Bronchial epithelial cell (primary cell): ENCODE measurements at regions not wholly inside any gene's neighbourhood (a gene's known extent, or its start where the extent isn't known, plus 50 kb on each side); places are given as distances from the start of the nearest gene placed in this dataset.

Experiments used
- DNase-seq: peaks from one replicate; pipeline ENCODE4 v3.0.0-alpha.2; 2010; ENCODE audit warnings: low read depth
- FAIRE-seq: peaks from 2 replicates; lab custom pipeline; 2011; peaks lifted over from hg19 to GRCh38; lab: Jason Lieb, UNC
- H3K27me3 ChIP-seq: 2 replicates; pipeline ENCODE4 v1.5.1; 2011; ENCODE audit warnings: low read length; ENCODE audit not compliant: control insufficient read depth, insufficient read depth
- H3K36me3 ChIP-seq: 2 replicates; pipeline ENCODE4 v1.5.1; 2011; ENCODE audit warnings: low read length; ENCODE audit not compliant: control insufficient read depth, insufficient read depth
- H3K4me3 ChIP-seq: 2 replicates; pipeline ENCODE4 v1.5.1; 2011; ENCODE audit warnings: mild to moderate bottlenecking, low read depth, low read length, control low read depth
- TF ChIP-seq, protein P1 (sequence below): IDR thresholded peaks from 2 replicates; pipeline ENCODE4 v1.5.1; 2011; ENCODE audit warnings: mild to moderate bottlenecking, moderate library complexity, low read length, control low read depth, inconsistent platforms; ENCODE audit not compliant: insufficient read depth, severe bottlenecking

DNA sequence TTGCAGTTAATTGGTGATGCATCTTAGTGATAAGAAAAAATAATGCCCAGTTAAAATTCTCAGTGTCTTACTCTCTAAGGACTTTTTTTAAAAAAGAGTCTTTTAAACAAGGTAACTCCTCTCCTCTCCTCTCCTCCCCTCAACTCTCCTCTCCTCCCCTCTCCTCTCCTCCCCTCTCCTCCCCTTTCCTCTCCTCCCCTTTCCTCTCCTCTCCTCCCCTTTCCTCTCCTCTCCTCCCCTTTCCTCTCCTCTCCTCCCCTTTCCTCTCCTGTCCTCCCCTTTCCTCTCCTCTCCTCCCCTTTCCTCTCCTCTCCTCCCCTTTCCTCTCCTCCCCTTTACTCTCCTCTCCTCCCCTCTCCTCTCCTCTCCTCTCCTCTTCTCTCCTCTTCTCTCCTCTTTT, 675.9 kb upstream of the RBFOX1 start:
- no peak for FAIRE-seq
- DNase-seq: no peak
- H3K4me3 ChIP-seq: no peak overlapping the region
- no peaks in the 10 kb centered on the region for H3K36me3 ChIP-seq
- H3K27me3 ChIP-seq: no peaks in the 10 kb centered on the region
- TF ChIP-seq, protein P1, sequence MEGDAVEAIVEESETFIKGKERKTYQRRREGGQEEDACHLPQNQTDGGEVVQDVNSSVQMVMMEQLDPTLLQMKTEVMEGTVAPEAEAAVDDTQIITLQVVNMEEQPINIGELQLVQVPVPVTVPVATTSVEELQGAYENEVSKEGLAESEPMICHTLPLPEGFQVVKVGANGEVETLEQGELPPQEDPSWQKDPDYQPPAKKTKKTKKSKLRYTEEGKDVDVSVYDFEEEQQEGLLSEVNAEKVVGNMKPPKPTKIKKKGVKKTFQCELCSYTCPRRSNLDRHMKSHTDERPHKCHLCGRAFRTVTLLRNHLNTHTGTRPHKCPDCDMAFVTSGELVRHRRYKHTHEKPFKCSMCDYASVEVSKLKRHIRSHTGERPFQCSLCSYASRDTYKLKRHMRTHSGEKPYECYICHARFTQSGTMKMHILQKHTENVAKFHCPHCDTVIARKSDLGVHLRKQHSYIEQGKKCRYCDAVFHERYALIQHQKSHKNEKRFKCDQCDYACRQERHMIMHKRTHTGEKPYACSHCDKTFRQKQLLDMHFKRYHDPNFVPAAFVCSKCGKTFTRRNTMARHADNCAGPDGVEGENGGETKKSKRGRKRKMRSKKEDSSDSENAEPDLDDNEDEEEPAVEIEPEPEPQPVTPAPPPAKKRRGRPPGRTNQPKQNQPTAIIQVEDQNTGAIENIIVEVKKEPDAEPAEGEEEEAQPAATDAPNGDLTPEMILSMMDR: no peak

DNA sequence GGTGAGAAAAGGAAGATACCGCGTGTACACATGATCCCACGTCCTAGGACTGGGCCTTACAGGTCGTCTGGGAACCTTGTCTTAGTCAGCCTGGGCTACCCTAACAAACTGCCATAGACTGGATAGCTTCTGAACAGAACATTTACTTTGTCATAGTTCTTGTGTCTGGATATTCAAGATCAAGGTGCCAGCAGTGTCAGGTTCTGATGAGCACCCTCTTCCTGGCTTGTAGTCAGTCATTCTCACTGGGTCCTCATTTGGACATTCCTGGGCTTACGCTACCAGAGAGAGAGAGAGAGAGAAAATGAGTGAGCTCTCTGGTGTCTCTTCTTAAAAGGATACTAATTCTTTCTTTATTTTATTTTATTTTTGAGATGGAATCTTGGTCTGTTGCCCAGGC, 685.8 kb upstream of the RBFOX1 start:
- Histone ChIP-seq H3K27me3 (no peaks in the 10 kb centered on the region), H3K4me3 (no peak overlapping the region), H3K36me3 (no peaks in the 10 kb centered on the region)
- TF ChIP-seq, protein P1: no peak
- DNase-seq: no peak
- no peak for FAIRE-seq

DNA sequence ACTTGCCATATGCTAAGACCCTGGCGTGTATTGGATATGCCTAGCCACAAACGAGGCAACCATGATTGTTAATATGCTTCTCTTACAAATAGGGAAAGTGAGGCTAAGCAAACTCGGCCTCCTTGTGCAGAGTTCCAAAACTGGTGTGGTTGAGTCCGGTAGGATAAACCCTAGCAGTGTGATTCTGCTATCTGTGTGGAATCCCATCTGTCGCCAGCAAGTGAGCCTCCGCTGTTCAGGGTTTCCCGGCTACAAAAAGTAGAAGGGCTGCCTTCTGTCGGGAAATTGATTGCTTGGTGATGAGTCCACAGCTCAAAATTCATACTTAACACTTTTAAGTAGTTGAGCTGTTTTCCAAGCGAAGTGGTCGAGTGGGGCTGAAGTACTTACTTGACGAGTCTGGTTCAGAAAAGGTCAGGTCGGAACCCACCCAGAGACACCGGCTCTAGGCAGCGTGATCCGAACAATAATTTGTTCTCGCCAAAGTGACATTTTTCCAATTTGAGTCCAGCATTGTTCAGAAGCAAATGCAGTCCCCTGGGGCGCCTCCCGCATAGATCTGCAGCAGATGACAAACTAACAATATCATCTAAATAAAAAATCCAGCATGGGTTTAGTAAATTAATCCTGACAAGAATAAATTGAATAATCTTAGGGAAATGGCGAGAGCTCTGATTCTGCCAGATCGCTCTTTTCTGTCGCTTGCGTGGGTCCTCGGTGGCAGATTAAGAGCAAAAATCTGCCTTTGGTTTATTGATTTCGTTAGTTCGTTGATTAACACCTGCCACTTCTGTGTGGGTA, 686.7 kb upstream of the RBFOX1 start:
- H3K4me3 ChIP-seq: no peak overlapping the region
- no peaks in the 10 kb centered on the region for H3K27me3 ChIP-seq
- FAIRE-seq (no peak), DNase-seq (no peak)
- TF ChIP-seq, protein P1: no peak
- H3K36me3 ChIP-seq: no peaks in the 10 kb centered on the region

DNA sequence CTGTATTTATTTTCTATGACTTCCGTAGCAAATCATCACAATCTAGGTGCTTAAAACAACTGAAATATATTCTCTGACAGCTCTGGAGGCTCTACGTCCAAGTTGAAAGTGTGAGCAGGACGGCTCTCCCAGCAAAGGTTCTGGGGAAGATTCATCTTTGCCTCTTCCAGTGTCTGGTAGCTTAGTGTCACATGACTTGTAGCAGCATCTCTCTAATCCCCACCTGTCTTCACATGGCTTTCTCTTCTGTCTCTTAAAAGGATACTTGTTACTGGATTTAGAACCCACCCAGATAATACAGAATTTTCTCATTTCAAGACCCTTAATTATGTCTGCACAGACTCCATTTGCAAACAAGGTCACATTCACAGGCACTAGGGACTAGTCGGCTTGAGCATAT, 687.7 kb upstream of the RBFOX1 start:
- FAIRE-seq: no peak
- TF ChIP-seq, protein P1: no peak
- Histone ChIP-seq H3K4me3 (no peak overlapping the region), H3K27me3 (no peaks in the 10 kb centered on the region), H3K36me3 (no peaks in the 10 kb centered on the region)
- DNase-seq: no peak

DNA sequence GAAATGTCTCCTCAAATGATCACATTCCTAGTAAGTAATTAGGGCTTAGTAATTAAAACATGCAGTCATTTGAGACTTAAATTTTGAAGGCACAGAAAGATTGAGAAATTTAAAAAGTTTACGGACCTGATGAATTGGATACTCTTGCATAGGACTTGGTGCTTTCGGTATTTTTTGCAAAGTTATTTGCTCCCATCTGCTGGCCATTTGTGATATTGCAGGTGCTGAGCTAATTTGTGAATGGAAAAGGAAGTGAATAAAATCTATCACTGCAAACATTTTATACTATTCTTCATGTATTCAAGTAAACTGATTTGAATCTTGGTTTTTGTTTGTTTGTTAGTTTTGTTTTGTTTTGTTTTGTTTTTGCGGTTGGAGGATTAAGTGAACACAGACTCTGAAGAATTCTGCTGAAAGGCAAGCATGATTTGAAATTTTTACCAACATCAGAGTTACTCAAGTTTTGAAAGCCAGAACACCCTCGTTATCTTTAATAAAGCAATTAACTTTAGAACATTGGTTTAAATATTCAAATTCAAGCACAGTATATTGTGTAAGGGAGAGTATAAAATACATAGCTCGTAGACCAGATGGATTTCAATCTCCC, 689.5 kb upstream of the RBFOX1 start:
- Histone ChIP-seq H3K27me3 (no peaks in the 10 kb centered on the region), H3K36me3 (no peaks in the 10 kb centered on the region), H3K4me3 (no peak overlapping the region)
- no peak for FAIRE-seq
- peak; percentile 54 for DNase-seq
- TF ChIP-seq, protein P1: peak; percentile 59
